Stimulated activated naive B cell treated with anti-CD40 and anti-IgM and Interleukin-4, amounts not matched to agents 10 μg/mL and 1 μg/mL and 100 μg/mL, for 72 hours (primary cell): ENCODE measurements at regions not wholly inside any gene's neighbourhood (a gene's known extent, or its start where the extent isn't known, plus 50 kb on each side); places are given as distances from the start of the nearest gene placed in this dataset.

ENCODE experiments used
- ATAC-seq, 2 donors: fragments of 150-1000 bp; cut with Tn5 transposase; replicated peaks; 2 replicates each; pipeline ENCODE4 v1.10.0; 2021; ENCODE audit warnings: moderate library complexity in 1 of 2
- DNase-seq: peaks from one replicate; pipeline ENCODE4 v3.0.0; 2021
- H3K27ac Mint-ChIP-seq: one replicate; pipeline ENCODE4 v1.8.0; 2022; ENCODE audit warnings: mild to moderate bottlenecking, mixed read lengths
- H3K27me3 Mint-ChIP-seq, 2 donors: one replicate each; pipeline ENCODE4 v1.8.0; 2022; ENCODE audit warnings: mixed read lengths in 2 of 2
- H3K36me3 Mint-ChIP-seq, 2 donors: one replicate each; pipeline ENCODE4 v1.8.0; 2022; ENCODE audit warnings: mixed read lengths in 2 of 2, mild to moderate bottlenecking in 1 of 2
- H3K4me1 Mint-ChIP-seq, 2 donors: one replicate each; pipeline ENCODE4 v1.8.0; 2022; ENCODE audit warnings: mixed read lengths in 2 of 2, mild to moderate bottlenecking in 1 of 2
- H3K4me3 Mint-ChIP-seq, 2 donors: one replicate each; pipeline ENCODE4 v1.8.0; 2022; ENCODE audit warnings: mild to moderate bottlenecking in 2 of 2, mixed read lengths in 2 of 2, moderate library complexity in 1 of 2
- H3K9me3 Mint-ChIP-seq, 2 donors: one replicate each; pipeline ENCODE4 v1.8.0; 2022; ENCODE audit warnings: mixed read lengths in 2 of 2, mild to moderate bottlenecking in 1 of 2

- Mint-ChIP-seq H3K4me3 (no peak overlapping the region), H3K4me1 (peaks cover 40 to 55% of the 10 kb centered on the region in 2 donors), H3K36me3 (peaks cover 8 to 9% of the 10 kb centered on the region in 2 donors), H3K27me3 (no peaks in the 10 kb centered on the region), H3K9me3 (peaks cover 9 to 11% of the 10 kb centered on the region in 2 donors), H3K27ac (no peak overlapping the region)
- DNase-seq (no peak), ATAC-seq (no peak)
Measured at GRCh38 chr2:12061286-12062052, 315.0 kb downstream of the LPIN1 start.

- H3K9me3 Mint-ChIP-seq: peaks cover 11% of the 10 kb centered on the region in 2 donors
- no peak overlapping the region for H3K4me3 Mint-ChIP-seq
- H3K27ac Mint-ChIP-seq: no peak overlapping the region
- ATAC-seq: no peak
- peaks cover 37 to 55% of the 10 kb centered on the region in 2 donors for H3K4me1 Mint-ChIP-seq
- H3K27me3 Mint-ChIP-seq: no peaks in the 10 kb centered on the region
- no peak for DNase-seq
- H3K36me3 Mint-ChIP-seq: peaks cover 8 to 9% of the 10 kb centered on the region in 2 donors
Measured at GRCh38 chr2:12062053-12062395, 315.6 kb downstream of the LPIN1 start.

- DNase-seq (no peak), ATAC-seq (no peak)
- no peaks in the 10 kb centered on the region for H3K27me3 Mint-ChIP-seq
- H3K9me3 Mint-ChIP-seq: peaks cover 11% of the 10 kb centered on the region in 2 donors
- peaks cover 31 to 49% of the 10 kb centered on the region in 2 donors for H3K4me1 Mint-ChIP-seq
- H3K36me3 Mint-ChIP-seq: peaks cover 8 to 9% of the 10 kb centered on the region in 2 donors
- H3K4me3 Mint-ChIP-seq: no peak overlapping the region
- no peak overlapping the region for H3K27ac Mint-ChIP-seq
Measured at GRCh38 chr2:12063210-12063609, 316.8 kb downstream of the LPIN1 start.

GRCh38 chr2:12064153-12064552, 317.7 kb downstream of the LPIN1 start:
- ATAC-seq (no peak), DNase-seq (no peak)
- H3K4me3 Mint-ChIP-seq: no peak overlapping the region
- H3K27me3 Mint-ChIP-seq: no peaks in the 10 kb centered on the region
- no peak overlapping the region for H3K27ac Mint-ChIP-seq
- H3K4me1 Mint-ChIP-seq: peaks cover 27 to 40% of the 10 kb centered on the region in 2 donors
- H3K36me3 Mint-ChIP-seq: peaks cover 8 to 9% of the 10 kb centered on the region in 2 donors
- H3K9me3 Mint-ChIP-seq: peaks cover 11% of the 10 kb centered on the region in 2 donors

GRCh38 chr2:12066116-12066515, 319.7 kb downstream of the LPIN1 start:
- peaks cover 8 to 9% of the 10 kb centered on the region in 2 donors for H3K36me3 Mint-ChIP-seq
- no peak overlapping the region for H3K4me3 Mint-ChIP-seq
- peaks cover 11% of the 10 kb centered on the region in 2 donors for H3K9me3 Mint-ChIP-seq
- H3K4me1 Mint-ChIP-seq: peaks cover 35 to 45% of the 10 kb centered on the region in 2 donors
- ATAC-seq (no peak), DNase-seq (no peak)
- H3K27ac Mint-ChIP-seq: no peak overlapping the region
- H3K27me3 Mint-ChIP-seq: no peaks in the 10 kb centered on the region

GRCh38 chr2:12066986-12067385, 320.6 kb downstream of the LPIN1 start:
- Mint-ChIP-seq H3K4me3 (no peak overlapping the region), H3K27me3 (no peaks in the 10 kb centered on the region), H3K9me3 (peaks cover 11% of the 10 kb centered on the region in 2 donors), H3K4me1 (peaks cover 36 to 49% of the 10 kb centered on the region in 2 donors), H3K27ac (no peak overlapping the region), H3K36me3 (peaks cover 8 to 9% of the 10 kb centered on the region in 2 donors)
- ATAC-seq (peak; percentile 54 to 58), DNase-seq (no peak)

- H3K9me3 Mint-ChIP-seq: peaks cover 0 to 4% of the 10 kb centered on the region in 2 donors
- H3K27me3 Mint-ChIP-seq: no peaks in the 10 kb centered on the region
- H3K36me3 Mint-ChIP-seq: no peaks in the 10 kb centered on the region
- peaks cover 41 to 63% of the 10 kb centered on the region in 2 donors for H3K4me1 Mint-ChIP-seq
- DNase-seq (no peak), ATAC-seq (no peak)
- no peak overlapping the region for H3K4me3 Mint-ChIP-seq
- H3K27ac Mint-ChIP-seq: no peak overlapping the region
Measured at GRCh38 chr2:12068796-12069538, 322.5 kb downstream of the LPIN1 start.

- H3K4me3 Mint-ChIP-seq: no peak overlapping the region
- H3K27ac Mint-ChIP-seq: peak overlapping the region; percentile 1
- H3K9me3 Mint-ChIP-seq: peaks cover 0 to 2% of the 10 kb centered on the region in 2 donors
- no peaks in the 10 kb centered on the region for H3K27me3 Mint-ChIP-seq
- no peaks in the 10 kb centered on the region for H3K36me3 Mint-ChIP-seq
- no peak for DNase-seq
- H3K4me1 Mint-ChIP-seq: peaks cover 40 to 66% of the 10 kb centered on the region in 2 donors
- ATAC-seq: no peak
Measured at GRCh38 chr2:12070153-12070552, 323.7 kb downstream of the LPIN1 start.

- H3K27ac Mint-ChIP-seq: peak overlapping the region; percentile 1
Measured at GRCh38 chr2:12070581-12070980, 324.1 kb downstream of the LPIN1 start.

GRCh38 chr2:12071318-12071717, 324.9 kb downstream of the LPIN1 start:
- ATAC-seq: peak; percentile 83 to 84
- H3K36me3 Mint-ChIP-seq: no peaks in the 10 kb centered on the region
- H3K4me3 Mint-ChIP-seq: no peak overlapping the region
- DNase-seq: peak; percentile 9
- peaks cover 35 to 61% of the 10 kb centered on the region in 2 donors for H3K4me1 Mint-ChIP-seq
- H3K9me3 Mint-ChIP-seq: peaks cover 0 to 2% of the 10 kb centered on the region in 2 donors
- H3K27me3 Mint-ChIP-seq: no peaks in the 10 kb centered on the region
- H3K27ac Mint-ChIP-seq: peak overlapping the region; percentile 21

More at GRCh38 chr2:12070581-12070980, 324.1 kb downstream of the LPIN1 start:
- DNase-seq (no peak), ATAC-seq (no peak)
- Mint-ChIP-seq H3K36me3 (no peaks in the 10 kb centered on the region), H3K4me1 (peaks cover 37 to 62% of the 10 kb centered on the region in 2 donors), H3K4me3 (peak overlapping the region in 1 of 2 donors; percentile 47), H3K9me3 (peaks cover 0 to 2% of the 10 kb centered on the region in 2 donors), H3K27me3 (no peaks in the 10 kb centered on the region)

GRCh38 chr2:12073217-12073852, 326.9 kb downstream of the LPIN1 start:
- no peak for DNase-seq
- Mint-ChIP-seq H3K27me3 (no peaks in the 10 kb centered on the region), H3K4me3 (no peak overlapping the region), H3K9me3 (no peaks in the 10 kb centered on the region), H3K36me3 (no peaks in the 10 kb centered on the region), H3K27ac (no peak overlapping the region), H3K4me1 (peaks cover 39 to 66% of the 10 kb centered on the region in 2 donors)
- ATAC-seq: no peak

- no peak for ATAC-seq
- Mint-ChIP-seq H3K27ac (no peak overlapping the region), H3K36me3 (peaks cover 0 to under 1% of the 10 kb centered on the region in 2 donors), H3K27me3 (no peaks in the 10 kb centered on the region), H3K4me1 (peaks cover 36 to 64% of the 10 kb centered on the region in 2 donors), H3K9me3 (no peaks in the 10 kb centered on the region), H3K4me3 (no peak overlapping the region)
- DNase-seq: no peak
Measured at GRCh38 chr2:12074126-12074844, 327.9 kb downstream of the LPIN1 start.

GRCh38 chr2:12074845-12075217, 328.4 kb downstream of the LPIN1 start:
- H3K36me3 Mint-ChIP-seq: peaks cover 0 to 3% of the 10 kb centered on the region in 2 donors
- peaks cover 37 to 58% of the 10 kb centered on the region in 2 donors for H3K4me1 Mint-ChIP-seq
- H3K9me3 Mint-ChIP-seq: no peaks in the 10 kb centered on the region
- DNase-seq: no peak
- H3K27ac Mint-ChIP-seq: no peak overlapping the region
- no peak overlapping the region for H3K4me3 Mint-ChIP-seq
- H3K27me3 Mint-ChIP-seq: no peaks in the 10 kb centered on the region
- no peak for ATAC-seq

GRCh38 chr2:12075603-12076002, 329.2 kb downstream of the LPIN1 start:
- DNase-seq: no peak
- ATAC-seq: no peak
- H3K36me3 Mint-ChIP-seq: peaks cover 0 to 3% of the 10 kb centered on the region in 2 donors

More at GRCh38 chr2:12075603-12076002, 329.2 kb downstream of the LPIN1 start:
- no peak overlapping the region for H3K27ac Mint-ChIP-seq
- H3K4me1 Mint-ChIP-seq: peaks cover 29 to 51% of the 10 kb centered on the region in 2 donors
- H3K27me3 Mint-ChIP-seq: no peaks in the 10 kb centered on the region
- H3K4me3 Mint-ChIP-seq: no peak overlapping the region
- H3K9me3 Mint-ChIP-seq: no peaks in the 10 kb centered on the region
